Keratinocyte (primary cell): ENCODE measurements at regions not wholly inside any gene's neighbourhood (a gene's known extent, or its start where the extent isn't known, plus 50 kb on each side); places are given as distances from the start of the nearest gene placed in this dataset.

Source experiments
- CTCF ChIP-seq, 3 experiments: IDR thresholded peaks in 1 of 3; conservative IDR thresholded peaks in 1 of 3; optimal IDR thresholded peaks in 1 of 3; 2 replicates in 2 of 3; 3 replicates in 1 of 3; pipeline versions ENCODE3 to v1.5.1; 2011; ENCODE audit warnings: low read length in 3 of 3, mild to moderate bottlenecking in 3 of 3, moderate library complexity in 2 of 3, control low read depth in 1 of 3, inconsistent platforms in 1 of 3; ENCODE audit not compliant: insufficient read depth in 2 of 3; ENCODE audit errors: extremely low read depth in 1 of 3
- EZH2 ChIP-seq: IDR thresholded peaks from one replicate; pipeline ENCODE4 v1.6.1; 2012; ENCODE audit warnings: inconsistent platforms, mild to moderate bottlenecking, low read length, moderate library complexity

GRCh38 chr18:73563901-73564472, 583.6 kb downstream of the FBXO15 start:
- TF ChIP-seq CTCF (optimal IDR thresholded peaks at IDR 0.05 in 1 of 3, IDR thresholded peaks at IDR 0.05 in 1 of 3, conservative IDR thresholded peaks at IDR 0.05 in 1 of 3; ENCODE audit: extremely low read depth in 1 of 3, insufficient read depth in 2 of 3, low read length in 3 of 3) (no peak), EZH2 (no peak)
